SK-N-SH (cell line): ENCODE measurements at regions not wholly inside any gene's neighbourhood (a gene's known extent, or its start where the extent isn't known, plus 50 kb on each side); places are given as distances from the start of the nearest gene placed in this dataset.

Source experiments
- CTCF ChIA-PET: fragments of 300-600, 350-600 bp; formaldehyde crosslinking; extraction: SDS; loops from one replicate; lab custom pipeline; 2021; lab: Yijun Ruan, JAX
- POLR2A ChIA-PET: fragments of 350-600 bp; sonication (Branson Sonifier 250); formaldehyde crosslinking; extraction: SDS; loops from one replicate; lab custom pipeline; 2020; ENCODE audit warnings: antibody characterized with exemption, inconsistent platforms; lab: Yijun Ruan, JAX
- DNase-seq: peaks from one replicate; pipeline ENCODE4 v3.0.0; 2012
- H2AFZ ChIP-seq: fragments of 200-600 bp; sonication (generic); 2 replicates; pipeline ENCODE4 v1.8.1; 2016; ENCODE audit warnings: antibody characterized with exemption, mild to moderate bottlenecking, low read depth
- H3F3A ChIP-seq: fragments of 200-600 bp; sonication (generic); replicated peaks from 2 replicates; pipeline ENCODE3; 2016; ENCODE audit warnings: antibody characterized with exemption, mild to moderate bottlenecking; ENCODE audit not compliant: insufficient read depth
- H3K27ac ChIP-seq, 2 experiments: fragments of 200-500 bp in 1 of 2; fragments of 200-600 bp in 1 of 2; sonication (Bioruptor generic) in 1 of 2; sonication (generic), shearing (Covaris generic) in 1 of 2; 2 replicates each; pipeline versions ENCODE4 v1.5.1 to v1.6.1; 2014 to 2016; ENCODE audit warnings: low read depth in 2 of 2, inconsistent platforms in 1 of 2, low read length in 1 of 2, mild to moderate bottlenecking in 1 of 2, mixed read lengths in 1 of 2
- H3K27me3 ChIP-seq: fragments of 200-600 bp; sonication (generic), shearing (Covaris generic); 2 replicates; pipeline ENCODE4 v1.6.1; 2016; ENCODE audit warnings: mixed run types; ENCODE audit not compliant: insufficient read depth
- H3K36me3 ChIP-seq, 2 experiments: fragments of 200-500 bp in 1 of 2; fragments of 200-600 bp in 1 of 2; sonication (Bioruptor generic) in 1 of 2; sonication (generic) in 1 of 2; replicated peaks in 1 of 2; 2 replicates each; pipeline versions ENCODE3 to v1.5.1; 2014 to 2016; ENCODE audit warnings: low read length in 1 of 2, mild to moderate bottlenecking in 1 of 2; ENCODE audit not compliant: insufficient read depth in 2 of 2, control insufficient read depth in 1 of 2
- H3K4me1 ChIP-seq, 2 experiments: fragments of 200-500 bp in 1 of 2; fragments of 200-600 bp in 1 of 2; sonication (Bioruptor generic) in 1 of 2; sonication (generic), shearing (Covaris generic) in 1 of 2; 2 replicates each; pipeline versions ENCODE4 v1.5.1 to v1.6.1; 2014 to 2016; ENCODE audit warnings: low read depth in 1 of 2, low read length in 1 of 2, mixed run types in 1 of 2; ENCODE audit not compliant: insufficient read depth in 2 of 2, control insufficient read depth in 1 of 2
- H3K4me2 ChIP-seq: fragments of 200-600 bp; sonication (generic), shearing (Covaris generic); 2 replicates; pipeline ENCODE4 v1.6.1; 2017; ENCODE audit warnings: mixed run types
- H3K4me3 ChIP-seq, 2 experiments: fragments of 200-500 bp in 1 of 2; fragments of 200-600 bp in 1 of 2; sonication (Bioruptor generic) in 1 of 2; sonication (generic), shearing (Covaris generic) in 1 of 2; 2 replicates each; pipeline versions ENCODE4 v1.5.1 to v1.8.1; 2014 to 2016; ENCODE audit warnings: low read depth in 2 of 2, inconsistent platforms in 1 of 2, low read length in 1 of 2, mild to moderate bottlenecking in 1 of 2, mixed read lengths in 1 of 2, moderate library complexity in 1 of 2
- H3K79me2 ChIP-seq: fragments of 200-600 bp; sonication (generic); 2 replicates; pipeline ENCODE4 v1.8.1; 2017; ENCODE audit warnings: mild to moderate bottlenecking; ENCODE audit not compliant: insufficient read depth
- H3K9ac ChIP-seq: fragments of 200-600 bp; sonication (generic); 2 replicates; pipeline ENCODE4 v1.6.1; 2017; ENCODE audit warnings: mixed run types
- H3K9me2 ChIP-seq: fragments of 200-600 bp; sonication (generic); 2 replicates; pipeline ENCODE4 v1.6.1; 2017; ENCODE audit warnings: mixed run types
- H3K9me3 ChIP-seq: fragments of 200-600 bp; sonication (generic); 2 replicates; pipeline ENCODE4 v1.6.1; 2017; ENCODE audit warnings: mixed run types, mild to moderate bottlenecking, moderate library complexity
- H4K20me1 ChIP-seq: fragments of 200-600 bp; sonication (generic); 2 replicates; pipeline ENCODE4 v1.6.1; 2017; ENCODE audit warnings: mild to moderate bottlenecking, mixed run types; ENCODE audit not compliant: insufficient read depth
- CTCF ChIP-seq: fragments of 200-600 bp; sonication (generic); IDR thresholded peaks from 2 replicates; pipeline ENCODE4 v1.6.1; 2017; ENCODE audit warnings: antibody characterized with exemption, mild to moderate bottlenecking, moderate library complexity
- FOXJ3 ChIP-seq: sonication (generic); formaldehyde crosslinking; IDR thresholded peaks from 2 replicates; pipeline ENCODE4 v1.5.1; 2020; ENCODE audit warnings: mild to moderate bottlenecking, missing genetic modification reagents
- IRF3 ChIP-seq: fragments of 150-350 bp; IDR thresholded peaks from 2 replicates; pipeline ENCODE4 v1.6.1; 2016; ENCODE audit warnings: mild to moderate bottlenecking, low read depth, low read length
- MXI1 ChIP-seq: IDR thresholded peaks from 2 replicates; pipeline ENCODE4 v1.6.1; 2012; ENCODE audit warnings: mild to moderate bottlenecking, low read depth, low read length, improper control_type of control experiment
- NRF1 ChIP-seq: IDR thresholded peaks from 2 replicates; pipeline ENCODE4 v1.6.1; 2012; ENCODE audit warnings: low read depth, mild to moderate bottlenecking, low read length
- PBX3 ChIP-seq: IDR thresholded peaks from 2 replicates; pipeline ENCODE4; 2012
- POLR2AphosphoS5 ChIP-seq: IDR thresholded peaks from 2 replicates; pipeline ENCODE4 v1.6.1; 2012; ENCODE audit warnings: low read depth, low read length
- RCOR1 ChIP-seq: fragments of 150-350 bp; IDR thresholded peaks from 2 replicates; pipeline ENCODE4 v1.6.1; 2017; ENCODE audit warnings: antibody characterized with exemption, low read length
- RFX5 ChIP-seq: IDR thresholded peaks from 2 replicates; pipeline ENCODE4 v1.6.1; 2012; ENCODE audit warnings: mild to moderate bottlenecking, improper control_type of control experiment, low read length
- SIN3A ChIP-seq: IDR thresholded peaks from 2 replicates; pipeline ENCODE4 v1.6.1; 2012; ENCODE audit warnings: low read depth, mild to moderate bottlenecking, low read length, moderate library complexity, borderline replicate concordance
- TCF12 ChIP-seq: IDR thresholded peaks from 2 replicates; pipeline ENCODE4 v1.4.0; 2012
- USF2 ChIP-seq: fragments of 150-350 bp; IDR thresholded peaks from 2 replicates; pipeline ENCODE4 v1.6.1; 2017; ENCODE audit warnings: antibody characterized with exemption, low read length, low read depth, borderline replicate concordance
- ZBTB33 ChIP-seq: IDR thresholded peaks from 2 replicates; pipeline ENCODE4 v1.4.0; 2012; ENCODE audit warnings: low read depth, borderline replicate concordance
- WGBS: methylation state at CpG from one replicate; pipeline ENCODE4 v1.1.6; 2017; ENCODE audit warnings: low lambda C conversion rate; 5-methylcytosine and 5-hydroxymethylcytosine counted together

GRCh38 chr6:165769401-165769800, 106.4 kb upstream of the PDE10A start (continued):
- TF ChIP-seq IRF3 (no peak), USF2 (no peak), ZBTB33 (no peak), SIN3A (no peak)

- H3K4me1 ChIP-seq: no peaks in the 10 kb centered on the region; a peak in 2 of 4 replicates
- no peaks in the 10 kb centered on the region for H3K79me2 ChIP-seq
- H3K4me2 ChIP-seq: no peak overlapping the region
- H3K27me3 ChIP-seq: no peaks in the 10 kb centered on the region
- ChIA-PET CTCF (no interaction called here), POLR2A (no interaction called here)
- WGBS: 47% methylated on average over 1 of the region's 1 CpG
- no peak overlapping the region for H3K27ac ChIP-seq
- H3K36me3 ChIP-seq: no peaks in the 10 kb centered on the region
- H3F3A ChIP-seq: no peaks in the 10 kb centered on the region
- peaks cover 6% of the 10 kb centered on the region; the same call in 1 of the 2 replicates for H3K9me3 ChIP-seq
- no peaks in the 10 kb centered on the region for H4K20me1 ChIP-seq
- H3K4me3 ChIP-seq: no peak overlapping the region
- TF ChIP-seq TCF12 (no peak), NRF1 (no peak), RCOR1 (no peak), CTCF (no peak), USF2 (no peak), RFX5 (no peak), PBX3 (no peak), FOXJ3 (CRISPR knock-in tag) (no peak), POLR2AphosphoS5 (no peak), MXI1 (no peak)
- H3K9me2 ChIP-seq: no peaks in the 10 kb centered on the region
- DNase-seq: no peak
- no peak overlapping the region for H2AFZ ChIP-seq
- no peak overlapping the region for H3K9ac ChIP-seq
Observed at GRCh38 chr6:165768961-165769360, 105.9 kb upstream of the PDE10A start.
